HG02973 (cell line): ENCODE measurements at regions not wholly inside any gene's neighbourhood (a gene's known extent, or its start where the extent isn't known, plus 50 kb on each side); places are given as distances from the start of the nearest gene placed in this dataset.
"Not testable (repeated sequence)": the region's sequence is repeated elsewhere in the genome, so short reads cannot be mapped to it uniquely, and the experiment has no call there.

Experiments used
- ATAC-seq: cut with Tn5 transposase; IDR thresholded peaks from one replicate; pipeline ENCODE4 v1.9.1; 2021; ENCODE audit warnings: moderate library complexity; ENCODE audit not compliant: unreplicated experiment

DNA sequence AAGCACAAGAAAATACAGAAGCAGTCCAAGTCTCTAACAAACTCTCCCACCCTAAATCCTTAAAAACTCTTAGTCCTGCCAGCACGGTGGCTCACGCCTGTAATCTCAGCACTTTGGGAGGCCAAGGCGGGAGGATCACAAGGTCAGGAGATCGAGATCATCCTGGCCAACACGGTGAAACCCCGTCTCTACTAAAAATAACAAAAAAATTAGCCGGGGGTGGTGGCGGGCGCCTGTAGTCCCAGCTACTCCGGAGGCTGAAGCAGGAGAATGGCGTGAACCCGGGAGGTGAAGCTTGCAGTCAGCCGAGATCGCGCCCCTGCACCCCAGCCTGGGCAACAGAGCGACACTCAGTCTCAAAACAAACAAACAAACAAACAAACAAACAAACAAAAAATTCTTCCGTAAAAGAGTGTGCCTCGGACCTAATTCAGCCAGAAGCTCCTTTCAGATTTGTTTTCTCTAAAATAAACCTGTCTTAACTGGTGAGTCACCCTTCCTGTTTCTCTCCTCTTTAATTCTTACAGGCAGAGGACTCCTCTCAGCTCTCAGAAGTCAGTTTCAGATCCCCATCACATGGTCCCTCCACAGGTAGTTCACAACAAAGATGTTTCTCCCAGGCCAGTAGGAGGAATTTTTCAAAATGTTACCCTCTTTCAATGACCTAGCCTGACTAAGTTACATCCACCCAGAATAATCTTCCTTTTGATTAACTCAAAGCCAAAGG lies 953.2 kb downstream of the STIM2 start:
- ATAC-seq: not testable (repeated sequence)

DNA sequence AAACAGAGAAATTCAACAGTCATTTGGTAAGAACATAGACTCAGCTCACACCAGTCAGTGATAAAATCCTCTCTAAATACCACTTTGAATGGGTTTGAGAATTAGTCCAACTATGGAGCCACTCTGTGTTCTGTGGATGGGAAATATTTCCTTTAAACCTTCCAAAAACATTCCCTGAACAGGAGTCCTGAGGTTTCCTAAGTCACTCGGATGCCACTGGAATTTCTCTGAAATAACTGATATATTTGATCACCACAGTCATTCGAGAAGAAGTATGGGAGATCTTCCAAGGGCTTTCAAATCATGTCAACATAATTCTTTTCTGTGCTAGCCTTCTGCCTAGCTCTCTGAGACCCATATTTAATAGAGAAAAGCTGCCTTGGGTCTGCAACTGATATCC lies 958.6 kb downstream of the STIM2 start:
- no peak for ATAC-seq

DNA sequence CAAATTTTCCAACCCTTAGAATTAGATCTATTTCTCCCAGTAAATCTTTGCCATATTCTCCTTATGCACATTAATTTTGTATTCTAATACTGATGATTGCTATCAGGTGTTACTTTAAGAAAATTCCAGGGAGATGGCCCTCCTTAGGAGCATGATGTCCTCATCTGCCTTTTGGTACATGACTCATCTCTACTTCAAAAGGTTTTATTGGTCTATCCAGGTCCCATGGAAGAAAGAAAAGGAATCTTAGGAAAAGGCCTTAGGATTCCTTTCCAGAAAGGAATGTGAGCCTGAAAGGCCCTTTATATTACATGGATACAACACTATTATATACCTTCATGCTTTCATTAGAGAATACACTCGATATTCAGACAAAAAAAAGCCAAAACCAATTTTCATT lies 968.2 kb downstream of the STIM2 start:
- no peak for ATAC-seq

DNA sequence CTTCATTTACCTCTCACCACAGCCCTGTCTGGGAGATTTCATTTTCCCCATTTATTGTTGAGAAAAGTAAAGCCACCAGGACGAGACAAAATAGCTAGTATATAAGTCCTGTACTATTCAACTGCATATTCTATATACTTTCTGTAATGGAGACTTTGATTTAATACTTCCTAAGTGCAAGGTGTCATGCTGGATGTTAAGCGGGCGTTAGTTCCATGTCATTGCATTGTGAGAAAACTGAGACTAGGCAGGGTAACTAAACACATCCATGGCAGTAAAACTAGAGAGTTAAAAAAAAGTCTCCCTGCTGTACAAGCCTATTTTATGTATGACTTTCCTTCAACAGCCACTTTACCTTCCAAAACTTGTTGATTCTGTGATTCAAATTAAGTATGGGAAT lies 969.6 kb downstream of the STIM2 start:
- no peak for ATAC-seq

DNA sequence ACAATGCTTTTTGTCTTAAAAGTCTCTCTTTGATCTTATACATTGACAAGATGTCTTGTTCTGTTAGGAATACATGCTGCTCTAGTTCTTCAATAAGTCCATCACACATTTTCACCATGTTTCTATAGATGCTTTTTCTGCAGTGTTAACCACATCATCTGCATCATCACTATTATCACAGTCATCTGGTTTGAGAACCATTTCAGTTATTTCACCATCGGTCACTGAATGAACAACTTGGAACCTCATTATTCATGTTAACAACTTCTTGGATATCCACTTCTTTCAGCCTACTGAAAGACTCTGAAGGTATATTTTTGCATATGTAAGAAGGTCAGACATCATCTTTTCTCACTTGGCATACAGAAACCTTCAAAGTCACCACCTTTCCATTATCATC lies 975.2 kb downstream of the STIM2 start:
- no peak for ATAC-seq

DNA sequence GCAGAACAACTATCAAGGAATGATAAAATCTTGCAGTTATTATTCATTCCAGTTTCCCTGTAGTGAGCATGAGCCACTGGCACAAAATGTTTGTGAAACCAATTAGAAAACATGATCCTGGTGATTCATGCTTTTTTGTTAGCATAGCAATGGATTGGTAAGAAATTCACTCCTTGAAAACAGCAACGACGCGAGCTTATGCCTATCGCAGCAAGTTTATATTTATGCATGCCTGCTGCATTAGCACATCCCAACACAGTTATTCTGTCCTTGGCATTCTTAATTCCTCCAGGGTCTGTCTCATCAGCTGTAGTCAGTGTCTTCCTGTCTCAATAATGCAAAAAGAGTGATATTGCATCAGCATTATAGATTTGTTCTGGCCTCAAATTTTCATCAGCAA lies 975.9 kb downstream of the STIM2 start:
- no peak for ATAC-seq

DNA sequence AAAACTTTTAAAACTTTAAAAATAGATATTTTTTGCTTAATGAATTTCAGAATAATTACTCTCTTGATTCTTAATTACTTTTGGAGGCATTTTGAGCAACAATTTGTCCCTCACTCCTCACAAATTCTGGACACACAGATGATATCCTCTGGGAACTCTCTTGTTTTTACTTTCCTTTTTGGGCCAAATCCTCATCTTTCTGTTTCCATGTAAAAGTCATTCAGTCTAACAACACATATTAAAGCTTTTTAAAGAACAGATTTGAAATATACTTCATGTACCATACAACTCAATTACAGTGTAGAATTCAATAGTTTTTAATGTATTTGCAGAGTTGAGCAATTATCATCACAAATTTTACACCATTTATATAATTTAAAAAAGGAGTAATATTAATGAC lies 983.1 kb downstream of the STIM2 start:
- ATAC-seq: no peak

DNA sequence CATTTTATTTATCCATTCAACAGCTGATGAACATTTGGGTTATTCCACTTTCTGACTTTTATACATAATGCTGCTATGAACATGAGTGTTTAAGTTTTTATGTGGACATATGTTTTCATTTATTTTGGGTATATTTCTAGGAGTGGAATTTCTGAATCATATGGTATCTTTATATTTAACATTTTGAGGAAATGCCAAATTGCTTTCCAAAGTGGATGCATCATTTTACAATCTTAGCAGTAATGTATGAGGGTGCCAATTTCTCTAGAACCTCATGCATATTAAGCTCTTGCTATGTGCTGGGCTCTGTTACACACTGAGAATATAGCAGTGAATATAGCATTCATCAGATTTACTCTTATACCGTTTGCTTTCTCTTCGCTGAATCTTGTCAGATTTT lies 983.7 kb downstream of the STIM2 start:
- no peak for ATAC-seq

DNA sequence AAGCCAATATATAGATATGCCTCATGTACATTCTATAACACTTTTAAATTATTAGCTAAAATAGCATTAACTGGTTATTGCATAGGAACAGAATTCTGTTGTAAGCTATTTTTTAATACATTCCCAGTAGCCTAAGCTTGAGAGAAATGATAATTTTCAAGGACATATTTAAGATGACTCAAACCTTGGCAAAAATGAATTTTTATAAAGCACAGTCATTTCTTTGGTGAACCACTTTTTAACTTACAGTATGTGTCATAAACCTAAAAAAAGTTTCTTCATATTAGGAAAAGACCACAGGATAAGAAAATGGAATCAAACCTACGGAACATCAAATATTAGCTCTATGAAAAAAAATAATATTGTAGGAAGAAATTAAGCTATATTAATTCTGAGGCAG lies 986.3 kb downstream of the STIM2 start:
- ATAC-seq: no peak

DNA sequence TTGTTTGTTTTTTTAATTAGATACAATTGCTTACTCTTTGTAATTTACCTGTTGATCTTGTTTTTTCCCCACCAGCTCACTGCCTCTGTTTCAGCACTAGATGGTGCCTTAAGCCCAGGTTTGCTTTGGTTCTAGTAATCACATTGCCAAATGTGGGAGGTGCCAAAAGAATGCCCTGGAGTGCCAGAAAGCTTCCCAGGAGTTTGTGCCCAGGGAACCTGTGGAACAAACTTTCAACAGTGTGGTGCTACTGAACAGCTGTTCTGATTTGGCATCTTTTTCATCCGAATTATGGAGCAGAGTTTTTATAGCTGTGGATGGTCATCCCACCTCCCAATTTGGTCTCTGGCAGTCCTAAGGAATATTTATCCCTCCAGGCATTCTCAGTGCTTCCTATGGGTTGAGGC lies 1000.7 kb downstream of the STIM2 start:
- no peak for ATAC-seq

DNA sequence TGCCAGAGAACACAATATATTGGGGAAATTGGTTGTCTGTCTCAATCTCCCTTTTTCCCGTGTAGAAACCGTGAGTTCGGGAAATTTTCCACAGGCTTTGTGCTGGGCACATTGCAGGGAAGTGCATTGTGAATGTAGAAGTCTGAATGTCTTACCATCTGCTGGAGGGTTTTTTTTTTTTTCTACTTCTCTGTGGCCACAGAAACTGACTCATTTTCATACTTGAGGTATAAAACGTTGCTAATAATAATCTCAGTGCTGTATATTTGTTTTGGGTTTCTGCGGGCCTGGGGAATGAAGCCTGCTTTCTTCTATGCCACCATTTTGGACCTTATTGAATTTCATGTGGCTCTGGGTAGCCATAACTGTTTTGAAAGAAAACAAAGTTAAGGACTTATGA lies 1001.2 kb downstream of the STIM2 start:
- ATAC-seq: no peak

DNA sequence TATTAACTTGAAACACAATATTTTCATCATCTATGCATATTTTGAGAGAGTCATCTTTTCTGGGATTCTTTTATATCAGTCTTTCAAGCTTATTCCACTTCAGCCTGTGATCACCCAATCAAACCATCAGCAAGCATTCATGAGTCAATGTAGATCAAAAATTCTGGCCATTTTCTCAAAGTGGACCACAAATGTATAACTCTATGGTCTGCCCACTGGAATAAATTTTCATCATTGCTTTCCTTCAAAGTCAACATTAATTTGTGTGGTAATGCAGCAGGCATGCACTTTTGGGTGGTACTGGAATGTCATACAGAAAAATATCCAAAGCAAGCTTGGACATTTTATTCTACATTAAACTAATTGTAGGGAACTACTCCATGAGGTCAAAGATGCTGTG lies 1013.0 kb downstream of the STIM2 start:
- no peak for ATAC-seq

DNA sequence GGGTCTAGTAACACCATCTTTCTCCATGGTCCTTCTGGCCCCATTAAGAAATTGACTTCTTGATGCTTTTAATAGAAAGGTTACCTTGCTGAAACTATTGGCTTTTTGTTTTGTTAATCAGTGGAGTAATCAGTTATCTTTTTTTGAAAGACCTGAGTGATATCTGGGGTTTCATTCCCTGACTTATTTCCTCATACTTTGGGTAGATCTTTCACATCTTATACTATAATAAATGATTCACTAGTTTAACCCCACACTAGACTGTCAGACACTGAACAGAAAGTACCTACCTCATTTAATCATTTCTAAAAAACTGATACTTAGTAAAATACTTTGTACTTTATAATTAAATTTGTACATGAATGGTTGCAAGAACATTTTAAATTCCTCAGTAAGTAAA lies 1021.1 kb downstream of the STIM2 start:
- ATAC-seq: peak; percentile 58

DNA sequence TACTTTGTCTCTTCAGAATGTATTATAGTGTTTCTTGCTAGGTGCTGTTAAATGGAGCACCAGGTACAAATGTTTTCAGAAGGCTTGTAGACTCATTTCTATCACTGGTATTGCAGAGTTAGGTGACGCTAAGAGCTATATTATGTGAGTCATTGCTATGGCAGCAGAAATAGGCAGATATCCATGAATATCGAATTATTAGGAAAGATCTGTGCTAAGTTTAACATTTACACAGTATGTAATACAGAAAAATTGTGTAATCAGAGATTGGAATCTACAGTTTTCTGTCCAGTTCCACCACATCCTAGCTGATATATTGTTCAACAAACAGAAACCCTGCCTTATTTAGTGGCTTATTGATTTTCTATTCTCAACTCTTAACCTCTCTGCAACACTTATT lies 1025.5 kb downstream of the STIM2 start:
- no peak for ATAC-seq

DNA sequence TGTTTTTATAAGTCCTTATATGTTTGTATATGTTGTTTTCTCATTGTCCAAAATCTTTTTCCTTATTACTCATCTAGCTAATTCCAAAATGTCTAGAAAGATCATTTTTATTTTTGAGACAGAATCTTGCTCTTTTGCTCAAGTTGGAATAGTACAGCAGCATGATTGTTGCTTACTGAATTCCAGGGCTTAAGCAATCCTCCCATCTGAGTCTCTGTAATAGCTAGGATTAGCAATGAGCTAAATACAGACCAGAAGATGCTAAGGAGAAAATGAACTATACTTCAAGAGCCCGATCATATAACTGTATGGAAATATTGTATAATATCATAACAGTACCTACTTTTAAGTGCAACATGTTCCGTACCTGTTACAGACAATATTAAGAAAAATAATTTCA lies 1027.0 kb downstream of the STIM2 start:
- no peak for ATAC-seq

DNA sequence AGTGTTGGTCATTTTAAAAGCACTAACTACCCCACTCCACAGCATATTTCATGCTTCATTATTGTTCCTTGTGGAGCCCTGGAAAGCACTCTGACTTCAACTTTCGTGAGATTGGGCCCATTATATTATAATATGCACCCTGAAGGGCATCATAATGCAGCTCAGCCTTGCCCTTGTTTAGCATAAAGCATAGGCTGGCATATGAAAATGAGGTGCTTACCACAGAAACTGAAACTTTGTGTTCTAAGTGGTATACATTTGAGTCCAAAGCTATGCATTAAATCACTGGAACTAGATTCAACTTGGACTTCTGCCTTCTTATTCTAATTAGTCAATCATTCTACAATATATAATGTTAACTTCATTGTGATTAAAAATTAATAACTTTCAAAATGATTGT lies 1027.9 kb downstream of the STIM2 start:
- no peak for ATAC-seq

DNA sequence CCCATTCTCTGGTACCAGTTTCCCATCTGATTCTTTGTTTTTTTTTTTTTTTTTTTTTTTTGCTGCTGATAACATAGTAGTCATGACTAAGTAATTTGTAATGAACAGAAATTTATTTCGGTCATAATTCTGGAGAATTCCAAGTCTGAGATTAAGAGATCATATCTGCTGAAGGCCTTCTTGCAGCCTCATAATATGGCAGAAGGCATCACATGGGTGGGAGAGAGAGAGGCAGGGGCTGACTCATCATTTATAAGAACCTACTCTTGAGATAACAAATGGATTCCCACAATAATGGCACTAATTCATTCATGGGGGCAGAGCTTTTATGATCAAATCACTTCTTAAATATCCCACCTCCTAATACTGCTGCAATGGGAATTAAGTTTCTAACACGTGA lies 1034.3 kb downstream of the STIM2 start:
- no peak for ATAC-seq

DNA sequence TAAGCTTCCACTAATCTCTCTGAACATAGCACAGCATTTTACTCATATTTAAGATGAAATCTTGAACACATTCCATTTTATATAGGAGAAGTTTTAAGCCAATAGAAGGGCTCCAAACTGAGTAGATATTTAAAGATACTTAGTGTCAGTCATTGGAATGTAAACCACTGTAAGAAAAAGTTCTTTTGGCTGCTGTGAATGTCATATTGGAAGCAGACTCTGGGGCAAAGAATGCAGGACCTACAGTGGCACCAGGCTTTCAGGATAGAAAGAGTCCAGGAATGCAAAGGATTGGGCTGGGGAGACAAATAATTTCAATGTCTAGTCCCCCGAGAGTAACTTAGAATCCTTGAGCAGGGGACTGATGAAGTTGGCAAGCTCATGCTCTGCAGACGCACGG lies 1047.7 kb downstream of the STIM2 start:
- no peak for ATAC-seq

DNA sequence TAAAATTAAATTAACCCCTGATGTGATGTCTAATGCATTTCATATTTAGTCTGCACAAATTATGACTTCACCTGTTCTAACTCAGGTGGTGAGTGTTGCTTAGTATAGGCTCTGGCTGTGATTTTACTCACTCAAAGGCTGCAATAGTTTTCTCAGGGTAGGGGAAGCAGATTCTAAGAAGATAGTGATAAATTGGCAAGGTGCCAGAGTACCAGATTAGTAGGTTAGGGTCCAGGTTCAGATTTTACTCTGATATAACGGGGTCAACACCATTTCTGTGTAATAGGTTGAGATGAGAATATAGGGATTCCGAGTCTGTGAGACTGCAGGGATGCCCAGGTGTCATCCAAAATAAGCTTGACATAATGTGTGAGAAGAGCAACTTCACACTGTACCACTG lies 1049.6 kb downstream of the STIM2 start:
- no peak for ATAC-seq

DNA sequence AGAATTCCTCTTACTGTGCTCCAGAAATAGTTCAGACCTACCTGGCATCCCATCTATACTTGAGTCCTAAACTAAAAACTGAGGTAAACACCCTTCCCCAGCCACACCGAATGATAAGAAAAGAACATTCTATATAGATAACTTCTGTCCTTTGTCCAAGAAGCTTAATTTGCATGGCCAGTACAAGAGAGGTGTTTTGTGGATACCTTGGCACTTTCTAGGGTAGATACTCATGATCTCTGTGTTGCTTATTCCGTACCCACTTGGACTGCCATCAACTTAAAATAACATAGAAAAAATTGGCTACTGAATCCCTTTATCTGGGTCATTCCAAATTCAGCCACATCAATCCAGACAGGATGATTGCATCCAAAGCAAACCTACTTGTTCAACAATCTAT lies 1050.4 kb downstream of the STIM2 start:
- no peak for ATAC-seq

DNA sequence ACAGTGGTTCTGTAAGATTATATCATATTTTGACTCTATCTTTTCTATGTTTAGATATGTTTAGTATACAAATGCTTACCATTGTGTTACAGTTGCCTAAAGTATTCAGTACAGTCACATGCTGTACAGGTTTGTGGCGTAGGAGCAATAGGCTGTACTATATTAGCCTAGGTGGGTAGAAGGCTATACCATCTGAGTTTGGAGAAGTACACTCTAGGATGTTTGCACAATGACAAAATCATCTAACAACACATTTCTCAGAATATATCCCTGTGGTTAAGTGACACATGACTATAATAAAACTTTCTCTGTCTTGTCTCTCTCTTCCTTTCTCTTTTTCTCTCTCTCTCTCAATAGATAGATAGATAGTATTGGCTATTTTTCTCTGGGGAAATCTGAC lies 1053.1 kb downstream of the STIM2 start:
- ATAC-seq: no peak

DNA sequence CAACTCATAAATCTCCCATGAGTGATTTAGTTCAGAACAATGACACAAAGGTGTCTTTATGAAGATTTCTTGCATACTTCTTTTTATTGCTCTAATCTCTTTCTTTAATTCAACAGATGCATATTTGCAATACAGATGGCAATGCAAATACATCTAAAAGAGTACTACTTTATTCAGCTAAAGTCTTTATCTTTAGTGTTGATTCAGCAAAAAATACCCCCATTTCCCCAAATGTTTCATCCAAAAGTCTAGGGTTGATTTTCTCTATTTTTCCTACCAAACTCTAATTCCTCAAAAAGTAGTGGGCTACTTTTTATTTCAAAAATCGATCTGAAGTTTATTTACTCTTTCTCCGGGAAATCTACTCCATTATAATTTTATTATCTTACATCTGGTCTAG lies 1055.2 kb downstream of the STIM2 start:
- ATAC-seq: no peak

DNA sequence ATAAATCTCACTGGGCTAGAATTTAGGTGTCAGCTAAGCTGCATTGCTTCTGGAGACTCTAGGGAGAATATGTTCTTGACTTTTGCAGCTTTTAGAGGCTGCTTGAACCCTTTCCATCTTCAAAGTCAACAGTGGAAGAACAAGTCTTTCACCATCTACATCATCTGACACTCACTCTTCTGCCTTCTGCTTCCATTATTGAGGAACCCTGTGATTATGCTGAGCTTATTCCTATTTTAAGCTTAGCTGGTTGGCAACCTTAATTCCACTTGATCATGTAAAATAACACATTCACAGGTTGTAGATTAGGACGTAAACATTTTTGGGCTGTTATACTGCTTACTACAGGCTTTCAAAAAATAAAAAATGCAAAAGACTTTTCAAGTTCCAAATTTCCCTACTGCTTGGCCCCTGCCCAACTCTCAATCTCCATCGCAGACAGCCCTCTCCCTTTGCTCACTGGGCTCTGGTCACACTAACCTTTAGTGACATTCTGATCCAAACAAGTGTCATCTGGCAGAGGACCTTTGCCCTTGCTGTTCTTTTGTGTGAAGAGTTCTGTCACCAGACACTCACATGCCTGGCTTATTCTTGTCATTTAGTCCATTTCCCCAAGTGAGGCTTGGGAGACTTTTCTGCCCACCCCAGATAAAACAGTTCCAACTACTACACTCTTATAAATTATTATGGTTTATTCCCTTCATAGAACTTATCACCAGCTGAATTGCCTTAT lies 1056.0 kb downstream of the STIM2 start:
- no peak for ATAC-seq
